ENCODE measurements at regions not wholly inside any gene's neighbourhood (a gene's known extent, or its start where the extent isn't known, plus 50 kb on each side); places are given as distances from the start of the nearest gene placed in this dataset.

GRCh38 chr4:167711517-167711916, 380.8 kb upstream of the ANXA10 start:
- DNase-seq = no peak

GRCh38 chr4:167713756-167714155, 378.6 kb upstream of the ANXA10 start:
- no peak for DNase-seq

GRCh38 chr4:167715176-167715575, 377.2 kb upstream of the ANXA10 start:
- DNase-seq = no peak

- DNase-seq = no peak
Observed at GRCh38 chr4:167717495-167717894, 374.8 kb upstream of the ANXA10 start.

- DNase-seq = no peak
Observed at GRCh38 chr4:167721617-167722486, 370.5 kb upstream of the ANXA10 start.

- DNase-seq = no peak
Observed at GRCh38 chr4:167722487-167722808, 369.9 kb upstream of the ANXA10 start.

- no peak for DNase-seq
Observed at GRCh38 chr4:167724941-167725340, 367.4 kb upstream of the ANXA10 start.

GRCh38 chr4:167730769-167731168, 361.6 kb upstream of the ANXA10 start:
- DNase-seq = no peak

- DNase-seq = no peak
Observed at GRCh38 chr4:167745024-167745687, 347.2 kb upstream of the ANXA10 start.

- no peak for DNase-seq
Observed at GRCh38 chr4:167767281-167767680, 325.1 kb upstream of the ANXA10 start.

- DNase-seq = no peak
Observed at GRCh38 chr4:167774646-167775045, 317.7 kb upstream of the ANXA10 start.

GRCh38 chr4:167775375-167775774, 317.0 kb upstream of the ANXA10 start:
- DNase-seq = no peak

- no peak for DNase-seq
Observed at GRCh38 chr4:167779280-167779679, 313.1 kb upstream of the ANXA10 start.

- no peak for DNase-seq
Observed at GRCh38 chr4:167779864-167780263, 312.5 kb upstream of the ANXA10 start.

- no peak for DNase-seq
Observed at GRCh38 chr4:167784826-167785225, 307.5 kb upstream of the ANXA10 start.

- no peak for DNase-seq
Observed at GRCh38 chr4:167785523-167785922, 306.8 kb upstream of the ANXA10 start.

- DNase-seq = no peak
Observed at GRCh38 chr4:167786504-167786903, 305.8 kb upstream of the ANXA10 start.

GRCh38 chr4:167787231-167787630, 305.1 kb upstream of the ANXA10 start:
- no peak for DNase-seq

GRCh38 chr4:167802463-167803212, 289.7 kb upstream of the ANXA10 start:
- no peak for DNase-seq

- DNase-seq = no peak
Observed at GRCh38 chr4:167811958-167812357, 280.4 kb upstream of the ANXA10 start.

GRCh38 chr4:167826281-167826680, 266.1 kb upstream of the ANXA10 start:
- DNase-seq = no peak

GRCh38 chr4:167831855-167832254, 260.5 kb upstream of the ANXA10 start:
- no peak for DNase-seq

- DNase-seq = no peak
Observed at GRCh38 chr4:167838686-167839085, 253.7 kb upstream of the ANXA10 start.

GRCh38 chr4:167842487-167842886, 249.8 kb upstream of the ANXA10 start:
- no peak for DNase-seq

Measured in CD4-positive, alpha-beta T cell treated with Interferon alpha-2 for 1 hour (primary cell).